ENCODE measurements at regions not wholly inside any gene's neighbourhood (a gene's known extent, or its start where the extent isn't known, plus 50 kb on each side); places are given as distances from the start of the nearest gene placed in this dataset.

DNA sequence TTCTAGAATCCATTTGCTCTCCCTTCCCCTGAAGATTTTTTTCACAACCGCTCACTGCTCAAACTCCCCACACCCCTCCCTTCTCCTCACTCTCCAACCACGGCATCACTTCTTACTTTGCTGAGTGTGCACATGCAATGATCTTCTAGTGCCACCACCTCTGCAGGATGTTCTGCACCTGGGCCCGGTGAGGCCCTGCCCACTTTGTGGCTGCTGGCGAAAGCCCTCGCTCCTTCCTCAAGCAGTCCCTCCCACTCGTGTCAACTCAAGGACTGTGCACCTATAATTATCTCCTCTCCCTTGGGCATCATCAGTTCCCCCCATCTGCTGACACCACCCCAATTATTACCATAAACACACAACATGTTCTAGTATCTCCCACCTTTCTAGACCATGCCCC, 91.0 kb upstream of the LANCL2 start:
- DNase-seq (ENCODE audit: insufficient read length, low spot score) (no peak), FAIRE-seq (no peak)
- TF ChIP-seq, protein P1, sequence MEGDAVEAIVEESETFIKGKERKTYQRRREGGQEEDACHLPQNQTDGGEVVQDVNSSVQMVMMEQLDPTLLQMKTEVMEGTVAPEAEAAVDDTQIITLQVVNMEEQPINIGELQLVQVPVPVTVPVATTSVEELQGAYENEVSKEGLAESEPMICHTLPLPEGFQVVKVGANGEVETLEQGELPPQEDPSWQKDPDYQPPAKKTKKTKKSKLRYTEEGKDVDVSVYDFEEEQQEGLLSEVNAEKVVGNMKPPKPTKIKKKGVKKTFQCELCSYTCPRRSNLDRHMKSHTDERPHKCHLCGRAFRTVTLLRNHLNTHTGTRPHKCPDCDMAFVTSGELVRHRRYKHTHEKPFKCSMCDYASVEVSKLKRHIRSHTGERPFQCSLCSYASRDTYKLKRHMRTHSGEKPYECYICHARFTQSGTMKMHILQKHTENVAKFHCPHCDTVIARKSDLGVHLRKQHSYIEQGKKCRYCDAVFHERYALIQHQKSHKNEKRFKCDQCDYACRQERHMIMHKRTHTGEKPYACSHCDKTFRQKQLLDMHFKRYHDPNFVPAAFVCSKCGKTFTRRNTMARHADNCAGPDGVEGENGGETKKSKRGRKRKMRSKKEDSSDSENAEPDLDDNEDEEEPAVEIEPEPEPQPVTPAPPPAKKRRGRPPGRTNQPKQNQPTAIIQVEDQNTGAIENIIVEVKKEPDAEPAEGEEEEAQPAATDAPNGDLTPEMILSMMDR (IDR thresholded peaks at IDR 0.05; ENCODE audit: insufficient read depth, missing control alignments), result no peak

DNA sequence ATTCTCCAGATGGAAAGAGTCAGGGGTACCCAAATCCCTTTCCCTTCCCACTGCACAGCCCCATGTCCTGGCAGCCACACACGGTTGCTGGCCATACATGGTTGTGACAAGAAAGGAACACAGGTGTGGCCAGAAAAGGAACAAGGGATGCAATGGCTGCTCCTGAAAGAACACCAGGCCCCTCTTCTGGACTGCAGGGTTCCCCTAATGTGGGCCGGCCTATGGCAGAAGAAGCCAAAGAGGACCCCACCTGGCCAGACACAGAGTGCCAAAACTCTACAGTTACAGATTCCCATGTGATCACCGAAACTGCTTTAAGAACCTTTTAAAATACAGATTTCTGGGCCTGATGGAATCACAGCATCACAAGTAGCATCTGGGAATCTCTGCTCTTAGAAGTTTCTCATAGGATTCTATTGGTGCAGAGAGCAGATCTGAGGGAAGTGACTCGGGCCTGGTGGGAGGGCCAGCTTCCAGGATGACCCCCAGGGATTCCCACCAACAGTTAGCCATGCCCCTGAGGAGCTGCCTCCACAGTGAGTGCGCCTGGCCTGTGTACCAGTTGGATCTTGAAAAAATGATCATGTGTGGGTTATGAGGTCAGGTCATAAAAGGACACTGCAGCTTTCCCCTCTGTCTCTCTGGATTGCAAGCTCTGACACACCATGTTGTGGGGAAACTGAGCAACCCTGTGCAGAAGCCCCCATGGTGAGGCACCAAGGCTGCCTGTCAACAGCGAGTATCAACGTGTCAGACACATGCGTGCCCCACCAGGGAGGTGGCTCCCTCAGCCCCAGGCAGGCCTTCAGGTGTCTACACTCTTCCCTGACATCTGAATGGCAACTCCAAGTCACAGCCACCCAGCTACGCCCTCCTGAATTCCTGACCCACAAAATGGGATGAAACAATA, 89.6 kb upstream of the LANCL2 start:
- DNase-seq (ENCODE audit: insufficient read length, low spot score) (no peak), FAIRE-seq (no peak)
- TF ChIP-seq, protein P1 (IDR thresholded peaks at IDR 0.05; ENCODE audit: insufficient read depth, missing control alignments), result no peak

GRCh38 chr7:55276572-55277295, 88.4 kb upstream of the LANCL2 start:
- no peak for DNase-seq (ENCODE audit: insufficient read length, low spot score)
- no peak for FAIRE-seq
- TF ChIP-seq, protein P1 (IDR thresholded peaks at IDR 0.05; ENCODE audit: insufficient read depth, missing control alignments), result no peak

GRCh38 chr7:55277916-55278315, 87.2 kb upstream of the LANCL2 start:
- FAIRE-seq, result no peak
- no peak for DNase-seq (ENCODE audit: insufficient read length, low spot score)
- TF ChIP-seq, protein P1 (IDR thresholded peaks at IDR 0.05; ENCODE audit: insufficient read depth, missing control alignments), result no peak

DNA sequence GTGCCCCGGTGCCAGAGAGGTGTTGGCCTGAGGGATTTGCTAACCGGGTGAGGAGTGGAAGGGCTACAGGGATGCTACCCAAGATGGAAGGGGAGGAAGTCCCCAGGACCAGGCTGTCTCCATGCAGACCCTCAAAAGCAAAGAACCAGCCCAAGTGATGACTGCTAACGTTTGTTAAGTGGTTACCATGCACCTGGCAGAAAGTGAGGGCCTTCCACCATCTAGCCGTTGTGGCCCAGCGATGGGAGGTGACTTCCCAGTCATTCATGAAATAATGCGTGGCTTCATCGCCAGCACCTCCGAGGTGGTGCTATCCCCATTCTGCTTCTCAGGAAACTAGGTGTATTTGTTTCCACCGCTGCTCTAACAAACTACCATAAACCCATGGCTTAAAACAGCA, 86.8 kb upstream of the LANCL2 start:
- no peak for DNase-seq (ENCODE audit: insufficient read length, low spot score)
- no peak for FAIRE-seq
- TF ChIP-seq, protein P1 (IDR thresholded peaks at IDR 0.05; ENCODE audit: insufficient read depth, missing control alignments), result no peak

GRCh38 chr7:55279080-55279845, 85.9 kb upstream of the LANCL2 start:
- no peak for FAIRE-seq
- DNase-seq (ENCODE audit: insufficient read length, low spot score), result no peak
- TF ChIP-seq, protein P1 (IDR thresholded peaks at IDR 0.05; ENCODE audit: insufficient read depth, missing control alignments), result no peak
